ENCODE measurements at regions not wholly inside any gene's neighbourhood (a gene's known extent, or its start where the extent isn't known, plus 50 kb on each side); places are given as distances from the start of the nearest gene placed in this dataset.

DNA sequence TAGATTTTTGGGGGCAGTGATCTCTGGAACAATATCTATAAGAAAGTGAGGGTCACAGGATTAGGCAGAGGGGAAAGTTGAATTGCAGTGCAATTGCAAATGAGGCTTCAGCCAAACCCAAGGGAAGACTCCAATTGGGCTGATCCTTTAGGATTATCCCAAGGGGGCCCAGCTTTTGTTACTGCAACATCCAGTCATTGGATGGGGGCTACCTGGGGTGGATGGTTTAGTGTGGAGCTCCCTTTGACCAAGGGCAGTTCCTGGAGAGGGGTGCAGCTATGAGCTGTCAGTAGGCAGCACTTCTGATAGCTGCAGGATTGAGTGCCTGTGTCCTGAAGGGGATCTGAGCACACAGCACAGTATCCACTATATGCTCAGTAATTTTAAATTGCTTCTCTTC lies 355.2 kb upstream of the AZI2 start:
- DNase-seq (ENCODE audit: low read depth), result no peak
- TF ChIP-seq, protein P1, sequence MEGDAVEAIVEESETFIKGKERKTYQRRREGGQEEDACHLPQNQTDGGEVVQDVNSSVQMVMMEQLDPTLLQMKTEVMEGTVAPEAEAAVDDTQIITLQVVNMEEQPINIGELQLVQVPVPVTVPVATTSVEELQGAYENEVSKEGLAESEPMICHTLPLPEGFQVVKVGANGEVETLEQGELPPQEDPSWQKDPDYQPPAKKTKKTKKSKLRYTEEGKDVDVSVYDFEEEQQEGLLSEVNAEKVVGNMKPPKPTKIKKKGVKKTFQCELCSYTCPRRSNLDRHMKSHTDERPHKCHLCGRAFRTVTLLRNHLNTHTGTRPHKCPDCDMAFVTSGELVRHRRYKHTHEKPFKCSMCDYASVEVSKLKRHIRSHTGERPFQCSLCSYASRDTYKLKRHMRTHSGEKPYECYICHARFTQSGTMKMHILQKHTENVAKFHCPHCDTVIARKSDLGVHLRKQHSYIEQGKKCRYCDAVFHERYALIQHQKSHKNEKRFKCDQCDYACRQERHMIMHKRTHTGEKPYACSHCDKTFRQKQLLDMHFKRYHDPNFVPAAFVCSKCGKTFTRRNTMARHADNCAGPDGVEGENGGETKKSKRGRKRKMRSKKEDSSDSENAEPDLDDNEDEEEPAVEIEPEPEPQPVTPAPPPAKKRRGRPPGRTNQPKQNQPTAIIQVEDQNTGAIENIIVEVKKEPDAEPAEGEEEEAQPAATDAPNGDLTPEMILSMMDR (IDR thresholded peaks at IDR 0.05; ENCODE audit: insufficient read depth, low read depth, low read length), result no peak
- no peak overlapping the region for H3K4me3 ChIP-seq (ENCODE audit: low read depth, low read length)

DNA sequence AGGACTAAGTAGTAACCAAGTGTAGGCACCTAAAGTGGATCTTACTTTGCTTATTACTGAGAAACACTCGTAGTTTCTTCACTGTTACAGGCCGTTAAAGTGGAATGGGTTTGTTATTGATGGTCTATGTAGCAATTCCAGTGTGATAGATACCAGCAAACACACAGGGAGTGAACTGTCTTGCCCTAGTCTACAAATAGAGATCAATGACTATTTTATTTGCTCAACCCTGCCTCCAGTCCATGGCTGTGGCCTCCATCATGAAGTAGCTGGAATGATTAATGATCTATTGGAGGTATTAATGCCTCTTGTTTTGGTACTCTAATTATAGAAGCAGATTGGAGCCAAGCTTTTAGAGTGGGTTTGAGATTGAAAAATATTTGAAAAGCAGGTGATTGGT lies 362.7 kb upstream of the AZI2 start:
- H3K4me3 ChIP-seq (ENCODE audit: low read depth, low read length), result no peak overlapping the region
- TF ChIP-seq, protein P1 (IDR thresholded peaks at IDR 0.05; ENCODE audit: insufficient read depth, low read depth, low read length), result no peak
- DNase-seq (ENCODE audit: low read depth), result no peak

DNA sequence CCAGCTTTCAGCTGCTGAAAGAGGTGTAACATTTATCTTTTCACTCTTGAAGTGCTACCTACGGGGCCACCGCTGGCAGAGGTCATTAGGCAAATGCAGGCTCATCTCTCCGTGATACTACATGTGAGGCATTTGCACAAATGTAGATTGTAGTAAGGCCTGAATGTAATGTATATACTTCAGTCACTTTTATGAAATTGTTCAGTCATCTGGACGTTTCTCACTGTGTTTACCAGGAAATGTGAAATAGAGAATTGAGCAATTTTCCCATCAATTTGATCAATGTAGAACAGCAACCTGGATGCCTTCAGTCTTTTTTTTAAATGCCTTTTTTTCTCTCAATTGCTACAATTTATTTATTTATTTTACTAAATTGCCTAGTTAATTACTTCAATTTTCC lies 368.3 kb upstream of the AZI2 start:
- no peak for DNase-seq (ENCODE audit: low read depth)
- no peak overlapping the region for H3K4me3 ChIP-seq (ENCODE audit: low read depth, low read length)
- TF ChIP-seq, protein P1 (IDR thresholded peaks at IDR 0.05; ENCODE audit: insufficient read depth, low read depth, low read length), result no peak

DNA sequence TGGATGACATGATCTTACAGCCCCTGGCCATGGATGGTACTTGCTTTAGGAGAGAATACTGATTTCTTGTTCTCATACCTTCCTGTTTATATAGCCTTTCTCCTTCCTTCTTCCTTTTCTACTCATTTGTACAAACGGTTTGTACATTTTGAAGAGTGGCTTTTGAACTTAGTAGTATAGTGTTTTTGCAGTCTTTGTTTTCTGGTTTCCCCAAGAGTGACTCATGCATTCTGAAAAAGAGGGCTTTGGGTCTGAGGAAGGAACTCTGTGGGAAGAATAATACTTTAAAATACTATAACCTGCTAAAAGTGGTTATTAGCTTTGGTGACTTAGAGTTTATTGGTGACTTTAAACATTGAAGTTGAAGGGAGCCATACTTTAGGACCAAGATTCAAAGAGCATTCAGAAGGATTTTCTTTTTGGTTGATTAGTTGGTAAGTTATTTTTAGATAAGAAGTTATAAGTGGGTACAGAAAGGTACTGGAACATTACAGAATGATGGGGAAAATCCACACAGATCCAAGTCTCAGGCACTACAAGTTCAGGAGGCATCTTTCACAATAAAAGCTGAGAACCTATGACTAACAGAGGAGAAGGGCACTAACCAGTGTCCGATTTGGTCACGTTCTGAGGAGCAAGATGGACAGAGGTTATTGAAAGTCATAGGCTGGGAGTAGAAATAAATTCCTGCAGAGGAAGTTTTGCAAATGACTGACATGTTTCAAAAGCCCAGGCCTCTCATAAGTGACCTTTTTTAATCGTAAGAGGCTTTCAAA lies 369.6 kb upstream of the AZI2 start:
- H3K4me3 ChIP-seq (ENCODE audit: low read depth, low read length), result no peak overlapping the region
- TF ChIP-seq, protein P1 (IDR thresholded peaks at IDR 0.05; ENCODE audit: insufficient read depth, low read depth, low read length), result no peak
- DNase-seq (ENCODE audit: low read depth), result no peak

DNA sequence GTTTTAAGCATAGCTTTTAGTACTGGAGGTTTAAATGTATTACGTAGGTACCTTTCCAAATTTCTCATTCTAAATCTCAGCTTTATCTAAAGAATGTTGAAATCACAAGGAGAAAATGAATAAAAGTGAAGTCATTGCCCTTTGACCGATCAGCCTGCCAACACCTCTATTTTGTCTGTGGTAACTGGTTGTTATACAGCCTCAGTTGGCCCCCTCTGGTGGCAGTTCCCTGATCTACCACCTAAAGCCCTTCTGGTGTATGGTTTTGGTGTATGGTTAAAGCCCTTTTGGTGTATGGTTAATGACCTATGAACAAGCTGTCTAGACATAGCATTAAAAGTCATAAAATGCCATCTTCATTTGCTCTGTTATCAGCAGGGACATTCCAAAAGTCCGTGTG lies 378.2 kb upstream of the AZI2 start:
- TF ChIP-seq, protein P1 (IDR thresholded peaks at IDR 0.05; ENCODE audit: insufficient read depth, low read depth, low read length), result peak; percentile 70
- DNase-seq (ENCODE audit: low read depth), result peak; percentile 23
- H3K4me3 ChIP-seq (ENCODE audit: low read depth, low read length), result no peak overlapping the region

DNA sequence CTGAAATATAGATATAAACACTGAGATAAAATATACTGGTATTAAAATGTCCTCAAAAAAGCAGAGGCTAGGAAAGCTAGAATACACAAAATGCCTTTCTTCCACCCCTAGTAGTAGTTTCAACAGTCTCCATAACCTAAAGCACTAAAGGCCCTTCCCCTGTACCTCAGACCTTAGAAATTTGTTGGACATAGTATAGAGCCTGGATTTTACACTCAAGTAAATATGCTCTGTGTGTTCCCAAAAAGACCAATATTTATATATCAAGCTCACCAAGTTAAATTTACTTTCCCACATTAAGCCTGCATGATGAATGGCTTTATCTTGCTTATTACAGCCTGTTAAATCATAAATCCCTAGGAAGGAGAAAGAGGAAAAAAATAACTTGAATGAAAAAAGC lies 378.7 kb upstream of the AZI2 start:
- TF ChIP-seq, protein P1 (IDR thresholded peaks at IDR 0.05; ENCODE audit: insufficient read depth, low read depth, low read length), result no peak
- H3K4me3 ChIP-seq (ENCODE audit: low read depth, low read length), result no peak overlapping the region
- DNase-seq (ENCODE audit: low read depth), result no peak

DNA sequence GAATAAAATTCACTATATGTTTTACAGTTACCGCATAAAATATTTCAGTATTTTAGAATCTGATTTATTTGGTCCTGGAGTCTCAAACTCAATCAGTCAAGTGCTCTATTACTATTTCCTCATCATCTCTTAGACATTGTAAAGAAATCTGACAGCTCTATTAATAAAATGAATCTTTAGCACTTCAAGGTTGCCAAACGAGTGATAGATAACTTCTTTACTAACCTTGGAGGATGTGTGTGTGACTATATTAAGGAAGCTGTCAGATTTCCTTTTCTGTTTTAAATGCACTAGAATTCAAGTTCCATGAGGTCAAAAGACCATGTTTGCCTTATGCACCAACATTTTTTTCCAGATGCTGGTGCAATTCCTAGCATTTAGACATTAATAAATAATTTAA lies 389.8 kb upstream of the AZI2 start:
- TF ChIP-seq, protein P1 (IDR thresholded peaks at IDR 0.05; ENCODE audit: insufficient read depth, low read depth, low read length), result no peak
- DNase-seq (ENCODE audit: low read depth), result no peak
- H3K4me3 ChIP-seq (ENCODE audit: low read depth, low read length), result no peak overlapping the region
